ENCODE measurements at regions not wholly inside any gene's neighbourhood (a gene's known extent, or its start where the extent isn't known, plus 50 kb on each side); places are given as distances from the start of the nearest gene placed in this dataset.

- Histone ChIP-seq H3K27ac (ENCODE audit: low read length) (no peak overlapping the region), H3K4me1 (ENCODE audit: control insufficient read depth, insufficient read depth, low read length) (no peaks in the 10 kb centered on the region), H3K27me3 (ENCODE audit: control insufficient read depth, insufficient read depth, low read length) (peaks cover 48% of the 10 kb centered on the region), H3K9me3 (ENCODE audit: control insufficient read depth, insufficient read depth, low read depth, low read length) (no peaks in the 10 kb centered on the region), H3K36me3 (ENCODE audit: control insufficient read depth, insufficient read depth, low read length) (no peaks in the 10 kb centered on the region), H3K4me3 (ENCODE audit: low read depth in 2 of 2, low read length in 2 of 2) (no peak overlapping the region)
- TF ChIP-seq SIN3A (IDR thresholded peaks at IDR 0.05; ENCODE audit: borderline replicate concordance, insufficient read depth, low read depth, low read length): no peak
- TF ChIP-seq, protein P1, sequence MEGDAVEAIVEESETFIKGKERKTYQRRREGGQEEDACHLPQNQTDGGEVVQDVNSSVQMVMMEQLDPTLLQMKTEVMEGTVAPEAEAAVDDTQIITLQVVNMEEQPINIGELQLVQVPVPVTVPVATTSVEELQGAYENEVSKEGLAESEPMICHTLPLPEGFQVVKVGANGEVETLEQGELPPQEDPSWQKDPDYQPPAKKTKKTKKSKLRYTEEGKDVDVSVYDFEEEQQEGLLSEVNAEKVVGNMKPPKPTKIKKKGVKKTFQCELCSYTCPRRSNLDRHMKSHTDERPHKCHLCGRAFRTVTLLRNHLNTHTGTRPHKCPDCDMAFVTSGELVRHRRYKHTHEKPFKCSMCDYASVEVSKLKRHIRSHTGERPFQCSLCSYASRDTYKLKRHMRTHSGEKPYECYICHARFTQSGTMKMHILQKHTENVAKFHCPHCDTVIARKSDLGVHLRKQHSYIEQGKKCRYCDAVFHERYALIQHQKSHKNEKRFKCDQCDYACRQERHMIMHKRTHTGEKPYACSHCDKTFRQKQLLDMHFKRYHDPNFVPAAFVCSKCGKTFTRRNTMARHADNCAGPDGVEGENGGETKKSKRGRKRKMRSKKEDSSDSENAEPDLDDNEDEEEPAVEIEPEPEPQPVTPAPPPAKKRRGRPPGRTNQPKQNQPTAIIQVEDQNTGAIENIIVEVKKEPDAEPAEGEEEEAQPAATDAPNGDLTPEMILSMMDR (IDR thresholded peaks at IDR 0.05): no peak
- TF ChIP-seq, protein P2, sequence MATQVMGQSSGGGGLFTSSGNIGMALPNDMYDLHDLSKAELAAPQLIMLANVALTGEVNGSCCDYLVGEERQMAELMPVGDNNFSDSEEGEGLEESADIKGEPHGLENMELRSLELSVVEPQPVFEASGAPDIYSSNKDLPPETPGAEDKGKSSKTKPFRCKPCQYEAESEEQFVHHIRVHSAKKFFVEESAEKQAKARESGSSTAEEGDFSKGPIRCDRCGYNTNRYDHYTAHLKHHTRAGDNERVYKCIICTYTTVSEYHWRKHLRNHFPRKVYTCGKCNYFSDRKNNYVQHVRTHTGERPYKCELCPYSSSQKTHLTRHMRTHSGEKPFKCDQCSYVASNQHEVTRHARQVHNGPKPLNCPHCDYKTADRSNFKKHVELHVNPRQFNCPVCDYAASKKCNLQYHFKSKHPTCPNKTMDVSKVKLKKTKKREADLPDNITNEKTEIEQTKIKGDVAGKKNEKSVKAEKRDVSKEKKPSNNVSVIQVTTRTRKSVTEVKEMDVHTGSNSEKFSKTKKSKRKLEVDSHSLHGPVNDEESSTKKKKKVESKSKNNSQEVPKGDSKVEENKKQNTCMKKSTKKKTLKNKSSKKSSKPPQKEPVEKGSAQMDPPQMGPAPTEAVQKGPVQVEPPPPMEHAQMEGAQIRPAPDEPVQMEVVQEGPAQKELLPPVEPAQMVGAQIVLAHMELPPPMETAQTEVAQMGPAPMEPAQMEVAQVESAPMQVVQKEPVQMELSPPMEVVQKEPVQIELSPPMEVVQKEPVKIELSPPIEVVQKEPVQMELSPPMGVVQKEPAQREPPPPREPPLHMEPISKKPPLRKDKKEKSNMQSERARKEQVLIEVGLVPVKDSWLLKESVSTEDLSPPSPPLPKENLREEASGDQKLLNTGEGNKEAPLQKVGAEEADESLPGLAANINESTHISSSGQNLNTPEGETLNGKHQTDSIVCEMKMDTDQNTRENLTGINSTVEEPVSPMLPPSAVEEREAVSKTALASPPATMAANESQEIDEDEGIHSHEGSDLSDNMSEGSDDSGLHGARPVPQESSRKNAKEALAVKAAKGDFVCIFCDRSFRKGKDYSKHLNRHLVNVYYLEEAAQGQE (IDR thresholded peaks at IDR 0.05; ENCODE audit: insufficient read depth in 1 of 2, low read depth in 2 of 2, low read length in 1 of 2): no peak
- TF ChIP-seq TCF7L2 (IDR thresholded peaks at IDR 0.05; ENCODE audit: low read depth, low read length): no peak
- TF ChIP-seq POLR2AphosphoS5 (IDR thresholded peaks at IDR 0.05; ENCODE audit: low read depth, low read length): no peak
- POLR2A ChIA-PET: no interaction called here
- DNase-seq (ENCODE audit: low read depth, low spot score): no peak
- no TSS peak for BruUV-seq (replicated peaks)
- CTCF ChIA-PET: no interaction called here
- ATAC-seq: no peak
- in situ Hi-C loops (cut with HindIII; ENCODE audit: low pct_unique_long_range_greater_than_20kb, low sequenced_read_pairs) (no loop called here), intact Hi-C loops (cut with micrococcal nuclease; ENCODE audit: unreplicated experiment) (no loop called here)
These were observed 173.7 kb downstream of the MELK start for GRCh38 chr9:36746415-36746814.

- CTCF ChIA-PET: no interaction called here
- no peak for DNase-seq (ENCODE audit: low read depth, low spot score)
- TF ChIP-seq POLR2AphosphoS5 (IDR thresholded peaks at IDR 0.05; ENCODE audit: low read depth, low read length): no peak
- TF ChIP-seq, protein P2 (IDR thresholded peaks at IDR 0.05; ENCODE audit: insufficient read depth in 1 of 2, low read depth in 2 of 2, low read length in 1 of 2): peak; percentile 100
- Histone ChIP-seq H3K4me3 (ENCODE audit: low read depth in 2 of 2, low read length in 2 of 2) (no peak overlapping the region), H3K4me1 (ENCODE audit: control insufficient read depth, insufficient read depth, low read length) (no peaks in the 10 kb centered on the region), H3K27me3 (ENCODE audit: control insufficient read depth, insufficient read depth, low read length) (peaks cover 61% of the 10 kb centered on the region), H3K27ac (ENCODE audit: low read length) (no peak overlapping the region), H3K9me3 (ENCODE audit: control insufficient read depth, insufficient read depth, low read depth, low read length) (no peaks in the 10 kb centered on the region), H3K36me3 (ENCODE audit: control insufficient read depth, insufficient read depth, low read length) (no peaks in the 10 kb centered on the region)
- BruUV-seq (replicated peaks): no TSS peak
- intact Hi-C loops (cut with micrococcal nuclease; ENCODE audit: unreplicated experiment) (no loop called here), in situ Hi-C loops (cut with HindIII; ENCODE audit: low pct_unique_long_range_greater_than_20kb, low sequenced_read_pairs) (no loop called here)
- peak; percentile 67 for ATAC-seq
- POLR2A ChIA-PET: no interaction called here
These were observed 175.7 kb downstream of the MELK start for GRCh38 chr9:36748322-36748899.
